K562 (cell line): ENCODE measurements at regions not wholly inside any gene's neighbourhood (a gene's known extent, or its start where the extent isn't known, plus 50 kb on each side); places are given as distances from the start of the nearest gene placed in this dataset.

Experiments used
- ATAC-seq: fragments of 200-7000 bp; cut with Tn5 transposase; 3 replicates; pipeline ENCODE4 v1.9.1; 2020; ENCODE audit warnings: moderate library complexity
- BruUV-seq: library from RNA; stranded (reverse); fragments of 400-500 nt; replicated peaks from 2 replicates; lab custom pipeline; 2021; lab: Mats Ljungman, UMichigan
- CTCF ChIA-PET: fragments of 300-600 bp; formaldehyde crosslinking; extraction: SDS; loops from one replicate; lab custom pipeline; 2021; ENCODE audit warnings: low intra/inter-chr PET ratio; lab: Yijun Ruan, JAX
- POLR2A ChIA-PET: fragments of 300-600, 350-650 bp; sonication (Branson Sonifier 250); formaldehyde crosslinking; extraction: SDS; loops from one replicate; lab custom pipeline; 2021; ENCODE audit warnings: antibody characterized with exemption, inconsistent platforms; lab: Yijun Ruan, JAX
- DNase-seq, 4 experiments: peaks; one replicate each; pipeline versions ENCODE4 v3.0.0 to v3.0.0-alpha.2; 2011 to 2018; ENCODE audit warnings: low spot score in 3 of 4, mixed read lengths in 3 of 4; ENCODE audit errors: extremely low read depth in 1 of 4
- FAIRE-seq: peaks from 2 replicates; lab custom pipeline; 2011; peaks lifted over from hg19 to GRCh38; lab: Jason Lieb, UNC
- H2AFZ ChIP-seq: 2 replicates; pipeline ENCODE4 v1.6.0; 2011; ENCODE audit warnings: low read depth, low read length, control low read depth, inconsistent platforms
- H3K27ac ChIP-seq: fragments of 200-600 bp; 3 replicates; pipeline ENCODE4 v1.8.0; 2011; ENCODE audit warnings: low read depth, mild to moderate bottlenecking, control low read depth, inconsistent platforms, low read length, moderate library complexity, mixed read lengths; ENCODE audit errors: extremely low read depth
- H3K27me3 ChIP-seq, 2 experiments: fragments of 300-600 bp in 1 of 2; 2 replicates in 1 of 2; 3 replicates in 1 of 2; pipeline versions ENCODE4 v1.6.0 to v1.8.0; 2011; ENCODE audit warnings: inconsistent platforms in 2 of 2, low read length in 2 of 2, mild to moderate bottlenecking in 1 of 2, mixed read lengths in 1 of 2, moderate library complexity in 1 of 2; ENCODE audit not compliant: control insufficient read depth in 2 of 2, insufficient read depth in 2 of 2
- H3K36me3 ChIP-seq: fragments of 300-600 bp; 3 replicates; pipeline ENCODE4 v1.8.0; 2011; ENCODE audit warnings: mild to moderate bottlenecking, low read length, inconsistent platforms; ENCODE audit not compliant: control insufficient read depth, insufficient read depth
- H3K4me1 ChIP-seq, 2 experiments: fragments of 200-600 bp in 1 of 2; replicated peaks in 1 of 2; 2 replicates in 1 of 2; 3 replicates in 1 of 2; pipeline versions ENCODE4 v1.5.1 to v1.8.0; 2011; ENCODE audit warnings: inconsistent platforms in 2 of 2, low read length in 2 of 2, mild to moderate bottlenecking in 1 of 2, mixed read lengths in 1 of 2, moderate library complexity in 1 of 2; ENCODE audit not compliant: control insufficient read depth in 2 of 2, insufficient read depth in 2 of 2
- H3K4me2 ChIP-seq: 2 replicates; pipeline ENCODE4 v1.6.1; 2011; ENCODE audit warnings: low read length, control low read depth, inconsistent platforms, mixed read lengths; ENCODE audit not compliant: insufficient read depth
- H3K4me3 ChIP-seq: fragments of 200-600 bp; sonication (generic), shearing (Covaris generic); 2 replicates; pipeline ENCODE4 v1.5.1; 2016; ENCODE audit warnings: control low read depth, inconsistent platforms
- H3K79me2 ChIP-seq: fragments of 200-600 bp; 3 replicates; pipeline ENCODE4 v1.8.0; 2011; ENCODE audit warnings: low read length, inconsistent platforms; ENCODE audit not compliant: control insufficient read depth, insufficient read depth
- H3K9ac ChIP-seq, 2 experiments: 2 replicates each; pipeline versions ENCODE4 v1.6.0 to v1.6.1; 2011; ENCODE audit warnings: low read depth in 2 of 2, low read length in 2 of 2, control low read depth in 1 of 2, inconsistent platforms in 1 of 2, mild to moderate bottlenecking in 1 of 2, mixed read lengths in 1 of 2; ENCODE audit not compliant: insufficient read depth in 1 of 2
- H3K9me1 ChIP-seq: one replicate; pipeline ENCODE4 v1.6.0; 2011; ENCODE audit warnings: inconsistent platforms, mild to moderate bottlenecking, low read length, moderate library complexity; ENCODE audit not compliant: control insufficient read depth, insufficient read depth
- H3K9me3 ChIP-seq: replicated peaks from 2 replicates; pipeline ENCODE4 v1.5.1; 2011; ENCODE audit warnings: low read depth, low read length, inconsistent platforms; ENCODE audit not compliant: control insufficient read depth, insufficient read depth
- H4K20me1 ChIP-seq: replicated peaks from 2 replicates; pipeline ENCODE4 v1.6.1; 2011; ENCODE audit warnings: low read length, inconsistent platforms, mixed read lengths; ENCODE audit not compliant: control insufficient read depth, insufficient read depth
- AFF4 ChIP-seq: sonication (generic); formaldehyde crosslinking; IDR thresholded peaks from 2 replicates; pipeline ENCODE4 v1.8.0; 2023; ENCODE audit warnings: mild to moderate bottlenecking, missing genetic modification reagents
- ARID2 ChIP-seq: fragments of 450-650 bp; IDR thresholded peaks from 2 replicates; pipeline ENCODE4 v1.6.1; 2017; ENCODE audit warnings: antibody characterized with exemption, mild to moderate bottlenecking
- BDP1 ChIP-seq: IDR thresholded peaks from 3 replicates; pipeline ENCODE4 v1.6.1; 2011; ENCODE audit not compliant: insufficient read length, insufficient read depth
- BMI1 ChIP-seq: fragments of 150-350 bp; IDR thresholded peaks from 2 replicates; pipeline ENCODE4 v1.6.1; 2014; ENCODE audit warnings: low read length
- CBX3 ChIP-seq, 2 experiments: IDR thresholded peaks; 1 replicate in 1 of 2; 2 replicates in 1 of 2; pipeline ENCODE4 v1.6.1; 2012; ENCODE audit warnings: inconsistent platforms in 2 of 2, low read length in 2 of 2, borderline replicate concordance in 1 of 2, control low read depth in 1 of 2
- HSF4 ChIP-seq: fragments of 250-450 bp; sonication (Bioruptor Pico); IDR thresholded peaks from 2 replicates; pipeline ENCODE4 v2.1.2; 2022; ENCODE audit warnings: mild to moderate bottlenecking, moderate library complexity, borderline replicate concordance
- KAT7 ChIP-seq: sonication (generic); formaldehyde crosslinking; IDR thresholded peaks from 2 replicates; pipeline ENCODE4 v1.8.0; 2022; ENCODE audit warnings: missing genetic modification reagents, mild to moderate bottlenecking, borderline replicate concordance
- POLR2AphosphoS5 ChIP-seq: IDR thresholded peaks from 2 replicates; pipeline ENCODE4 v1.6.1; 2011; ENCODE audit warnings: mild to moderate bottlenecking, low read depth, low read length, moderate library complexity; ENCODE audit not compliant: control insufficient read depth, insufficient read depth
- U2AF2 ChIP-seq: fragments of 200-400 bp; formaldehyde crosslinking; optimal IDR thresholded peaks from 2 replicates; pipeline ENCODE3; 2017; ENCODE audit warnings: low read depth, mild to moderate bottlenecking, low read length
- ZBTB17 ChIP-seq: fragments of 450-650 bp; formaldehyde crosslinking; IDR thresholded peaks from 2 replicates; pipeline ENCODE4 v1.4.0; 2020; ENCODE audit warnings: mild to moderate bottlenecking
- ZNF445 ChIP-seq: fragments of 250-450 bp; sonication (Bioruptor Pico); IDR thresholded peaks from 2 replicates; pipeline ENCODE4 v1.4.0; 2020; ENCODE audit warnings: low read depth, mild to moderate bottlenecking, moderate library complexity
- WGBS: fragments of 100-300 bp; shearing (Covaris generic); methylation state at CpG from one replicate; pipeline ENCODE4 v1.1.6; 2016; ENCODE audit warnings: low coverage, mixed read lengths; ENCODE audit not compliant: insufficient coverage; ENCODE audit errors: missing lambda C conversion rate; 5-methylcytosine and 5-hydroxymethylcytosine counted together
- in situ Hi-C: fragments of 300-500 bp; cut with MboI; formaldehyde crosslinking; loops from 4 replicates; pipeline ENCODE4 v1.15.0; 2018; ENCODE audit warnings: inconsistent platforms, mixed read lengths
- intact Hi-C: fragments of 100-400 bp; cut with micrococcal nuclease; formaldehyde crosslinking; loops from 2 replicates; pipeline ENCODE4 v1.14.2; 2022

- WGBS: 4% methylated on average over 3 of the region's 3 CpGs
- no peak overlapping the region for H3K4me2 ChIP-seq
- H2AFZ ChIP-seq: no peak overlapping the region
- intact Hi-C loops: no loop called here
- TF ChIP-seq BDP1: no peak
- TF ChIP-seq ZNF445: no peak
- TF ChIP-seq HSF4: no peak
- TF ChIP-seq U2AF2: no peak
- TF ChIP-seq CBX3 (IDR thresholded peaks at IDR 0.05; ENCODE audit: borderline replicate concordance in 1 of 2, low read length in 2 of 2): no peak
- TF ChIP-seq KAT7: no peak
- no peak for TF ChIP-seq BMI1
- no peak for TF ChIP-seq ZBTB17 (CRISPR knock-in tag)
- TF ChIP-seq ARID2: no peak
- TF ChIP-seq POLR2AphosphoS5: no peak
- no peak for TF ChIP-seq AFF4 (CRISPR knock-in tag)
- TF ChIP-seq, all 486 proteins: peak for 0
- Histone ChIP-seq H3K79me2 (no peaks in the 10 kb centered on the region), H3K9me3 (no peaks in the 10 kb centered on the region; the same call in 1 of the 2 replicates), H3K36me3 (no peaks in the 10 kb centered on the region), H3K27me3 (no peaks in the 10 kb centered on the region), H3K9me1 (no peaks in the 10 kb centered on the region), H3K9ac (no peak overlapping the region), H3K4me1 (no peaks in the 10 kb centered on the region), H4K20me1 (no peaks in the 10 kb centered on the region), H3K27ac (no peak overlapping the region), H3K4me3 (no peak overlapping the region)
- no peak for DNase-seq
- POLR2A ChIA-PET: no interaction called here
- BruUV-seq: no TSS peak
- in situ Hi-C loops: no loop called here
- CTCF ChIA-PET: no interaction called here
- ATAC-seq: no peak
- FAIRE-seq: no peak
Measured at GRCh38 chr1:87916965-87917364, 588.3 kb downstream of the LMO4 start.
